HG03095 (cell line): ENCODE measurements at regions not wholly inside any gene's neighbourhood (a gene's known extent, or its start where the extent isn't known, plus 50 kb on each side); places are given as distances from the start of the nearest gene placed in this dataset.

ENCODE experiments used
- ATAC-seq: cut with Tn5 transposase; IDR thresholded peaks from one replicate; pipeline ENCODE4 v1.9.1; 2021; ENCODE audit warnings: moderate library complexity; ENCODE audit not compliant: unreplicated experiment

DNA sequence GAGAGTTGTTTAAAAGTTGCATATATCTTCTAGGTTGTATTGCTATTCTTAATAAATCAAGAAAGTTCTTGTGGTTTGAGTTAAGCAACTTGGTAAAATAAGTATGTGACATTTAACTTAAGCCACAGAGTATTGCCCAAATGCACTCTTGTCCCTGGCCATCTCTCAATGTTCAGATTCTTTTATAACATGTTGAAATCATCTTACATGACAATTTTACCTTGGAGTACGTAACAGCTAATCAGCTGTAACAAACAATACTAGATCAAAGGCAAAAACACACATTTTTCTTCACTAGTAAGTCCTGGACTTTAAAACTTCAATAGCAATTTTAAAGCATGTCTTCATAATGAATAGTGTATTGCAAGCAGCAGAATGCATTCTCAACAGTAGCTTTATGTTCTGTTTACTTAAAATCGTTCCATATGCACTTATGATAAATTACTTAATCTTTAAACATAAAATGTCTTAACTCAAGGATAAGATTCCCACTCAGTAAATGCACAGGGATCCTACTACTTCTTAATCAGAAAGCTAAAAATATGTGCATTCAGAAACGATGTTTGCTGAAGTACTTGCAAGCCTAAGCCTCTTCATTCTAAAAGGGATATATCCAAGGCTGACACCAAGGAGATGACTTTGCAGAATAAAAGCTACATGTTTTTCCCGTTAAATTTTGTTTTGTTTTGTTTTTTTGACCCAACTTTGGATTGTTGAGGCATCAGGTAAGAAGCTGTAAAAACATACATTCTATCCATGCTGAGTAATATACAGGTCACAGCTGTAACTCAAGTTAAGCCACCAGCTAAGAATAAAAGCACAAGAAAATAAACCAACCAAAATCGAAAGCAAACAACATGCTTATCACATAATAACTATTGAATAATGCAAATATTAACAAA lies 86.1 kb upstream of the NFIB start:
- ATAC-seq = no peak

DNA sequence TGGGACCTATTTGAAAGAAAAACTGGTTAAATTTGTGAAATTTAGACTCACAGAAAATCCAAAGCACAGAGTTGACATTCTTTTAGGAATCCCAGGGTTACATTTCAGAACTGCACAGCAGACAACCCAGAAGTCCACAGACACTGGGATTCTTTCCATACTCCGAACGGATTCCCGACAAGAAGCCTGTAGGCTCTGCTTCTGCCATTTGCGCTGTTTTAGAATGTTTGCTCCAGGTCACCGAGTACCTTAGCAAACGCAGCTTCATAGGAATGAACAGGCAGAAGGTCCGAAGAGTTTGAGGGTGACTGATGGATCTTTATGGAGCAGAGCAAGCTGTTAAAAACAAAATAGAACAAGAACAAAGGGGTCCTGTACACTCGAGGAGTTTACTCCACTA lies 84.5 kb upstream of the NFIB start:
- no peak for ATAC-seq

DNA sequence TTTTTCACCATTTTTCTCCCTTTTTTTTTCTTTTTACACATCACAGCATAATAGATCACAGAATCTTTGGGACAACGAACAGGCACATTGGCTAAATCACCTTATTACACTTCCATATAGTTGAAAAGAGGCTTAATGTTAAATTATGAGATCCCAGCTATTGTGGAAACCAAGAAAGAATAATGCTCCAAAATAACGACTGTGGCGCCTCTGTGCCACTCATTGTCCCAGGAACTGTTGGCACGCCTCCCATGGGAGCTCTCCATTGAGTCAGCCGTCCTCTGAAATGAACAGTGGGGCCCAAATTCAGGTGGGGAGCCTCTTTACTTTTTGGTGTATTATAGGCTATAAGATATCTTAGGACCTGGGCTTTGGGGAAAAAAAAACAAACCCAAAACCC lies 82.2 kb upstream of the NFIB start:
- ATAC-seq = no peak

DNA sequence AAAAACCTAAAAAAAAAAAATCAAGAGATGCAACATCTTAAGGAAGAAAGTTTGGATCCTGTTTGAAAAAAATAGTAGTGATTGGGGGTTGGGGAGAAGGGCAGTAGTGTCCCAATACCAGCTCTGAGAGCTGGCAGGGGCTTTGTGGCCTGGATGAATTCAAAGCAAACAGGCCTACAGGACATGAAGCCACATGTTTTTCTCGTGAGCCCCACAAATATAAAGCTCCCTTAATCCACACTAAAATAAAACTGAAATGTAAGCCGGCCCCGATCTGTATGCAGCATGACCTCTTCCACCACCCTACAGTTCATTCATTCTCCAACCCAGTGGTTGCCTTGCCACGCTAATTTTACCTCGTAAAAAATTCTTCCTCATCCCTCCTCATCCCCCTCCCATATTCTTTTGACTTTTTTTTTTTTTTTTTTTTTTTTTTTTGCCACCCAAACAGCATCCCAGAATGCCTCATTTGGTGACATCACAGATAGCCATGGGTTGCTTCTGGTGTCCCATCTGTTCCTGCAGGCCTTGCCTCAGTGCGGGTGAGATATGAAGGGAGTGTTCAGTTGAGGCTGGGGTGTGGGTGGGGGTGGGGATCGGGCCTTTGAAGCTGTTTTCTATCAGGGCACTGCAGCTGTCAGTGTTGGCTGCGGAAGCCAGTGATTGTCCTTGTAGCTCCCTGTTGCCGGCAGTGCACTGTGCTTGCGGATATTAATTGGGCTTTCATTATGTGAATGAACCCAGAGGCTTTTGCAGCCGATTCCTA lies 81.6 kb upstream of the NFIB start:
- ATAC-seq = no peak

DNA sequence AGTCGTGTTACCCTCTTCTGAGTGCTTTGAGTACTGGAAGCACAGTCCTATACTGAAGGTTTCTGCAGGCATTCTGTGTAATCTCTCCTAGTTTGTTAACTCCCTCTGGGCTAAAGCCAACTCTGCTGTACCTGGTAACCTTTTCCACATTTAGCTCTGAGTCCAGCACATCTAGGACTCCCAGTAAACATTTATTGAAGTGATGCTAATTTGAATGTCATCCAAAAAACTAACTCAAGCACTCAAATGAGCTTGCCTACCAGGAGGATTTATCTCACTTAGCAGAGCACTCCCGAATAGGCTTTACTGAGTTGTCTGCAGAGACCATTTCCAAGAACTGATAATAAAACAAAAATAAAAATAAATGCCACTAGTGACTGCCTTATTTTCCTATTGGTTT lies 79.5 kb upstream of the NFIB start:
- no peak for ATAC-seq

DNA sequence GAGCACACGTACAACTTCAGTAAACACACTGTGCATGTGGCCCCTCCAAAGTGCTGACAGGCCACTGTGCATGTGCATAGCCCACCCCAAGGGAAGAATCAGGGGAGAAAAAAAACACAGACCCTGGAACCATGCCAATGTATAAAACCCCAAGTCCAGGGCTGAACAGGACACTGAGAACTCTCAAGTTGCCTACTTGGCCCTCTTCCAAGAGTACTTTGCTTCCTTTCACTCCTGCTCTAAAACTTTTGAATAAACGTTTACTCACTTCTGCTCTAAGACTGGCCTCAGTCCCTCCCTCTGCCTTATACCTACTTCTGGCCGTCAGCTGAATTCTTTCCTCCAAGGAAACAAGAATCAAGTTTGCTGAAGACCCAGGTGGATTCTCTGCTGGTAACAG lies 77.7 kb upstream of the NFIB start:
- no peak for ATAC-seq

DNA sequence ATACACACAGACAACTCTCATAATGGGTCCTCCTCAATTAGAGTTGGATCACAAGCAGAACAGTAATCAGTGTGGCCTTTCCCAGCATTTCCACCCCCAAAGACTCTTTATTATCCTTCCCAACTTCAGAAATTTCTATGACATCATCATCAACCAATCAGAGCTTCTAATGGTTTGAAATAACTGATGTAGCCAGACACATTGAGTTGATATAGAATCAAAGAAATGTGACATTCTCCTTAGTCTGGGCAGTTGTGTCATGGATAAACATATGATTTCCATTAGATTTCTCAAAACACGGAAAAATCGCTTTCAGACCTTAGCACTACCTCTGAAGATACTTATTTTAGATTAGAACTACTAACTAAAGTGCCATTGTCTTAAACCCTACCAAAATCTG lies 75.7 kb upstream of the NFIB start:
- no peak for ATAC-seq

DNA sequence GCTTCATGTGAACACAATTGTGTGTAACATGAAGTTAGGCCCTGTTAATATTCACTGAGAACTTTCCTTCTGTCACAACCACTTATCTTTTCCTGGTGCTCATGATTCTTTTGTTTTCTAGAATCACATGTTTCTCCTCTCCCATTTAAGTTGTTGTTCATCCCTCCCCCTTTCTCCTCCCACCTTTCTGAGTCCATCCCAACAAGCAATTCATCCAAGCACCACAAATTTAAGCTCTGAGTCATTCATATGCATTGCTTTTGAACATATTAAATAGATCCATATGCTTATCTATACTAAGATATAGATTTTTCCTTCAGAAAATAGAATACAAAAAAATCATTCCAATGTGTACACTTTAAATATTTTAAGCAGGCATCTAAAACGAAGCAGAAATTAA lies 75.2 kb upstream of the NFIB start:
- no peak for ATAC-seq

DNA sequence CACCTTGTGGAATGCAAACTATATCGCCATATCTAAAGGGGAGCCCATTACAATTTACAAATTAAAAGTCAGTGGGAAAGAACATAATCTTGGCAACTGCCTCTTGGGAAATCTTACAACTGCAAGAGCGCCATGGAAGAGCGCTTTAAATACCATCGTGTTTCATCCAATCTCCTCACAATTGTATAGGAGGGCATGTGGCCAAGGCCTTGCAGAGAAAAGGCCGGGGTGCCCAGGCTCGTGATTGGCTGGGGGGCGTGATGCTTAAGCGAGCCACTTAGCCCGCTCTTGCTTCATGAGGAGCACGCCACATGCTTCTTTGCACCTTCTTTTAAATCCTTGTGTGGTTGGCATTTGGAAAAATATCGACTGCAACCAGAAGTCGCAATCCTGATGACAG lies 69.8 kb upstream of the NFIB start:
- no peak for ATAC-seq

DNA sequence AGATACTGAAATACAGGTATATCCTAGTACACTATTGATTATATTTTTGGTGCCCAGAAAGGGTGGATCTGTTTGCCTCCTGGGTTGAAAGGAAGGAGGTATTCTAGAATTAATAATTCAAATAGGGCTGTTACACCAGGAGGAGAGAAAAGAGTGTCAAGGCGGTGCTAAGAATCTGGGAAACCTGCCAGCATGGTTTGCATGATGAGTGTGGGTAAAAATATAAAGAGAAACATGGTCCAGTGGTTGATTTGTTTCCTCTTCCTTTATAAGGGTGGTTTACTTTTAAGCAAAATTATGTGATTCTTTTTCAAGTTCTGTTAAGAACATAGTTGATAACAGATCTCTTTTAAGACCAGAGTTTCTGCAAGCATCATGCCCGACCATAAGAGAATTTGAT lies 69.4 kb upstream of the NFIB start:
- ATAC-seq = no peak

DNA sequence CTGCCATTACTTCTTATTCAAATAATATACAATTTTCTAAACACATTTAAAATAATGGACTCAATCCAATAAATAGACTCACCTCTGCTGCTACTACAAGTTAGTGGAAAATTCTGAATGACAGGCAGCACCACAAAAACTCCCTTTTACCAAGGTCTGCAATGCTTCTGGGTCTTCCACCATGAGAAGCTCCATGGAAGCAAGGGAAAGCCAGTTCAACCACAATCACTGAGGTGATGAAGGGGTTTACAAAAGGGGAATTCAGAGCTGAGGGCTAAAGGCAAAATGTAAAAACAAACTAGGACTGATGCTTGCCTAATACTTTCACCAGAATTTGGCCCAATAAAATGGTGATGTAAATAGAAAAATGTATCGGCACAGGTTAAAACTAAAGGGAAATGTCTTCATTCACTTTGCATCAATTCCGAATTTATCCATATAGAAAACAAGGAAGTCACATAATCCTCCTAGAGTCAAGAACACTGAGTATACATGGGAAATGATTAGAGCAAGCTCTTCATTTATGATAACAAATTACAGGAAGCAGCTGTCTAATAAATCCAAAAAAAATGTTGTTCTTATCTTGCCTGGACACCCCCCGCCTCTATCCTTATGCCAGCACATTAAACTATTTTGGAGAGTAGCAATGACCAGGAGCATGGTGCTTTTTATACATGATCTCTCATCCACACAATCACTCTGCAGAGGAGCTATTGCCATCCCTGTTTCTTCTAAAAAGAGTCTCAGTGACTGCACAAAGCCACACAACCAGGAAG lies 66.3 kb upstream of the NFIB start:
- no peak for ATAC-seq

DNA sequence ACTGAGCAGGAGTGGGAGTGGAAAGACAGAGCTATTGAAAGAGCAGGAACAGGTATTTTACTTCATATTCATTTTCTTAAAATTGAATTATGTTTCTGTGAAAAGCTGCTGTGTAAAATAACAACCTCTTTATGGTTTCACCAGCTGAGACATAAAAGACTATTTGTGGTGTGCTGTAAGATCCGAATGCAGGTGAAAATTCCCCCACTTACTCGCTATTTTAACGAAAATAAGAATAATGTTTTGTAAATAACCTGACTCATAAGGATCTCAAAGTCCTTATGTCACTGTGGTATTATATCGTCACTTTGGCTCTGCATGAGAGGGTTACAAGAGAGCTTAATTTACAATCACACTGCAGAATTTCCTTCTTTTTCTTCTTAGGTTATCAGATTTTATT lies 65.3 kb upstream of the NFIB start:
- ATAC-seq = no peak

DNA sequence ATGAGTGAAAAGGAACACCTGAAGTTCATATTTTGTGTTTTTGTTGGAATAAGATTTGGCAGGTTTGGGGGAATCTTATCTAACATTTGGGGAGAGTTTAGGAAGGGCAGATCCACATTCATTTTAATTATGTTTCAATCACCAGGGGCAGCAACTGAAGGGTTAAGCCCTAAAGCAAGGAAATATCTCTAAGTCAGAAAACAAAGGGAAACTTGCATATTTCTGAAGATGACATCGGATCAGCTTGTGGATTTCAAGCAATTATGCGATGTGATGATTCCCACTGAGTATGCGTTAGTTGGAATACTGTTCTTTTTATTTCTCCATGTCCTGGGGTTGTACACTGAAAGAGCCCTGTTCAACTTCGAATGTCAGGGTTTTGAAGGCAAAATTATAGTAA lies 59.8 kb upstream of the NFIB start:
- ATAC-seq = no peak

DNA sequence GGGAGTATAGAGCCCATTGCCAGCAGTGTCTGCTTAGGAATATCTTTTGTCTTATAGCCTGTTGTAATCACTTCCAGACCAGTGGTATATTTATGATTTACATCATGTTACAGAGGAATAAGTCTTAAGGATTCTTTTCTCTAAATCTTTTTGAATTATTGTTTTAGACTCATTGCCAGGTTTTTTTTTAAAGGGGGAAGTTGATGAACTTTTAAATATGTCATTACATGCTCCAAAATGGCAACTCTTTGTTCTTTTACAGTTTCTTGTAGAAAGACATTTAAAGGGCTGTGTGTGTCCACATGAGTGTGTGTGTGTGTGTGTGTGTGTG lies 59.4 kb upstream of the NFIB start:
- ATAC-seq = no peak

DNA sequence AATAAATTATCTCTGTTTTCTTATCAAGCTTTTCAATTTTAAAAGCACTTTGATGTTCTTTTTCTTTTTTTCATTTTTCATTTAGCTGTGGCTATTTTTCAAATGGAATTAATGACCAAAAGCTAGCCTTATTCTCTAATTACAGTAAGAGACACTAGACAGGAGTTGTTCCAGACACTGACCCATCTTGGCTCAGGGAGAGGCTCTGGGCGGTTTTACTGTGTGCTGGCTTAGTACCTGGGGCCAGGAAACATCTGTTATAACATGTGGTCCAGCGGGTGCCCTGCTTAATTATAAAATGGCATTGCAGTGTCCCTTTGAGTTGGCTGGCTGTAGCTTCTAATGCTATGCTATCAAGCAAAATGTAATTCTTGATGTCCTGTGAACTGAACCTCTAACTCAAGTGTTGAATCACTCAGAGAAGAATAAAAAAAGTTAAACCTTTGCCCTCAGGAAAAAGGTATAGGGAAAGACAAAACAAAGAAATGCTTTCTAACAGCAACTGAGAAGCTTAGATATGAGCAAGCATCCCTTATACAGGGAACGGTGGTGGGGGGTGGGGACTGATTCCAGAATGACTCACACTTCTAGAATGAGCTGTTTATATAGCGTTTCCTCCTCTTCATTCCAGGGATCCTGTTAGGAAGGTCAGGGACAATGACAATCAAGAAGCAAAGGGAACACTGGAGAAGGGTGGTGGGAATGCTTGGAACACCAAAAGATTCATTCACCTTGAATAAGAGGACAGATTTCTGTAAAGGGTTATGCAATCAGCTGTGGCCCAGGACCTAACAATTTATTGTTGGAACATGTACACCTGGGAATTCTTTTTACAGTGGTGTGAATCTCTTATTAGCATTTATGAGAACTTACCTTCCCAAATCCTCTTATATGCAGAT lies 58.7 kb upstream of the NFIB start:
- ATAC-seq = no peak

DNA sequence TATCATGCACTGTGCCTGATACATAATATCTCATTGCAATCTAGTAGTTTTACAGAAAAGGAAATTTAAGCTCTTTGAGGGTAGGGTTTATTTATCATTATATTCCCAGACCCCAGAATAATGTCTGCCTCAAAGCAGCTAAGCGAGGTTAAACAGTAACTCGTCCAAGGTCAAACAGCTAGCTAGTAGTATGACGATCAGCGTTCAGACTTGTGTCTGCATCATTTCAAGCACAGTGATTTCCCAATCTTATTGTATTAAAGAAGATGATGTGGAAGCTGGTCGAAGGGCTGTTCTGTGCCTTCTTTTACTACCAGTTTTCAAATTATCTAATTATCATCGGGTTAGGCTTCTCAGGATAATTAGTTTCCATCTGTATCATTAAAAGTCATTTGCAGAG lies 55.1 kb upstream of the NFIB start:
- no peak for ATAC-seq

DNA sequence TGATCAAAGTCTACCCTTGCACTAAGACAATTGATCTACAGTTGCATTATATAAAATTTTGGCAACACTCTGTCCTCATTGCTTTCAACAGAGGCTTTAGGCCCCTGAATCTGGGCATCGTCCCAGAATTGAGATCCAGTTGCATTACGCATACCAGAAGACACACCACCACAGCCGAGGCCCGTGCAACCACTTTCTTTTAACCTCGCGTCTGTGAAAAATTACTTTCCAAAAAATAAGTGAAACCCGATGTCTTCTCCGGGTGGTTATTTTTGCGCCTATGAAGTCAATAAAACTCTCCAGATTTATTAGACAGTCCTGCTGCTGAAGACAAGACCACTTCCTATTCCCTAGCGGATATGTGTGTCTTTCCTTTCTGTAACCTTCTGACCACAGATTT lies 52.1 kb upstream of the NFIB start:
- ATAC-seq = no peak

DNA sequence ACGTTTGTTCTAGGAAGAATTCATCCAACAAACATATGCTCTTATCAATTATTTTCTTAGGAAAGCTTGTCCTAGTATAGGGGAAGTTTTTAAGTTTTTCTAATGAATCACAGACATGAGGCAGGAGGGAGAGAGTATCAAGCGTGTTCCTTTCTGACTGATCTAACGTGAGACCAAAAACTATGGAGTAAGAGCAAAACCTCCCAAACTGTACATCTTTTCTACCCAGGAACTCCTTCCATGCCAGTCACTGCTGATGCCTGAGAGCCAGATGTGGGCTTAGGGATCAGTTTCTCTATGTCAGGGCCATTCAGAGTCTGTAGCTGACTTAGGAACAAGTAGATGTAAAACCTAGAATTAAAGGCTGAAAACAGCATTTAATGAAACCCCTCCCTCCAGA lies 51.7 kb upstream of the NFIB start:
- ATAC-seq = no peak
